Peyer's patch (tissue), 4 donors: ENCODE measurements at regions not wholly inside any gene's neighbourhood (a gene's known extent, or its start where the extent isn't known, plus 50 kb on each side); places are given as distances from the start of the nearest gene placed in this dataset.

Experiments used
- POLR2A ChIP-seq, 2 donors: fragments of 450-650 bp; IDR thresholded peaks; one replicate each; pipeline ENCODE4 v1.5.1; 2017; ENCODE audit warnings: antibody characterized with exemption in 2 of 2, mild to moderate bottlenecking in 2 of 2, moderate library complexity in 2 of 2
- TF ChIP-seq, protein P1 (sequence below), 6 experiments: fragments of 450-650 bp in 4 of 6; fragments of 200-600 bp in 2 of 6; sonication (generic) in 1 of 6; IDR thresholded peaks; one replicate each; pipeline ENCODE4 v1.5.1; 2017 to 2019; ENCODE audit warnings: antibody characterized with exemption in 6 of 6, mild to moderate bottlenecking in 3 of 6, moderate library complexity in 1 of 6

DNA sequence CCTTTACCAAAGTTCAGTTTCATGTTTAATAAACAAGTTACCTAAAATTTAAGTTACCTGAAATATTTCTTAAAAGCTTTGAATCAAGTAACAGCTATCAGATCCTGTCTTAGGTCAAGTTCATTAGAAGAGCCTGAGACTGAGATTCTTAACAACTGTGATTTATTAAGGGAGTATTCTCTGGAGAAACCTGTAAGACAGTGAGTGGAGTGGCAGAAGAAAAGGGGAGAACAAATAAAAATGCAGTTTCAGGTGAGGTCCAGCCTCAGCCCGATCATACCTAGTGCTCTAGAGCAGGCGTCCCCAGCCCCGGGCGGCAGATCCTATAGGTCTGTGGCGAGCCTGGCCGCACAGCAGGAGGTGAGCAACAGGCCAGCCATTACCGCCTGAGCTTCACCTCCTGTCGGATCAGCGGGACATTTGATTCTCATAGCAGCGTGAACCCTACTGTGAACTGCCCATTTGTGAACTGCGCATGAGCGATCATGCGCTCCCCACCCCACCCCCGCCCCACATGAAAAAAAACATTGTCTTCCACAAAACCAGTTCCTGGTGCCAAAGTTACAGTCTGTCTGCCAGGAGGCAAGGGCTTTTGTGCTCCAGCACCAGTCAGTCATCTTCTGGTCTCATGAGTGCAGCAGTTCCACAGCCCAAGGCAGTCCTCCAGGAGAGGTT lies 59.2 kb upstream of the ADGRB3 start:
- TF ChIP-seq POLR2A (IDR thresholded peaks at IDR 0.05), result no peak
- TF ChIP-seq, protein P1, sequence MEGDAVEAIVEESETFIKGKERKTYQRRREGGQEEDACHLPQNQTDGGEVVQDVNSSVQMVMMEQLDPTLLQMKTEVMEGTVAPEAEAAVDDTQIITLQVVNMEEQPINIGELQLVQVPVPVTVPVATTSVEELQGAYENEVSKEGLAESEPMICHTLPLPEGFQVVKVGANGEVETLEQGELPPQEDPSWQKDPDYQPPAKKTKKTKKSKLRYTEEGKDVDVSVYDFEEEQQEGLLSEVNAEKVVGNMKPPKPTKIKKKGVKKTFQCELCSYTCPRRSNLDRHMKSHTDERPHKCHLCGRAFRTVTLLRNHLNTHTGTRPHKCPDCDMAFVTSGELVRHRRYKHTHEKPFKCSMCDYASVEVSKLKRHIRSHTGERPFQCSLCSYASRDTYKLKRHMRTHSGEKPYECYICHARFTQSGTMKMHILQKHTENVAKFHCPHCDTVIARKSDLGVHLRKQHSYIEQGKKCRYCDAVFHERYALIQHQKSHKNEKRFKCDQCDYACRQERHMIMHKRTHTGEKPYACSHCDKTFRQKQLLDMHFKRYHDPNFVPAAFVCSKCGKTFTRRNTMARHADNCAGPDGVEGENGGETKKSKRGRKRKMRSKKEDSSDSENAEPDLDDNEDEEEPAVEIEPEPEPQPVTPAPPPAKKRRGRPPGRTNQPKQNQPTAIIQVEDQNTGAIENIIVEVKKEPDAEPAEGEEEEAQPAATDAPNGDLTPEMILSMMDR (IDR thresholded peaks at IDR 0.05), result no peak
